HG02938 (cell line): ENCODE measurements at regions not wholly inside any gene's neighbourhood (a gene's known extent, or its start where the extent isn't known, plus 50 kb on each side); places are given as distances from the start of the nearest gene placed in this dataset.

ENCODE experiments used
- ATAC-seq: cut with Tn5 transposase; IDR thresholded peaks from one replicate; pipeline ENCODE4 v1.9.1; 2021; ENCODE audit warnings: mild to moderate bottlenecking, moderate library complexity; ENCODE audit not compliant: unreplicated experiment

DNA sequence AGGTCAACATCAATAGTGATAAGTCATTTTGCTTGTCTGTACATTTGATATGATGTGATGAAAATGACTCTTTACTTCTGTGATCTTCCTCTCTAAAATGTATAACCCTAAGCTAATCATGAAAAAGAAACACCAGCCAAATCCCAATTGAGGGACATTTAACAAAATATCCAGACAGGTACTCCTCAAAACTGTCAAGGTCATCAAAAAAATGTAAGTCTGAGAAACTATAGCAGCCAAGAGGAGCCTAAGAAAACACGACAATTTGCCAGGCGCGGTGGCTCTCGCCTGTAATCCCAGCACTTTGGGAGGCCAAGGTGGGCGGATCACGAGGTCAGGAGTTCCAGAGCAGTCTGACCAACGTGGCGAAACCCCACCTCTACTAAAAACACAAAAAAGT, 708.5 kb upstream of the ID4 start:
- no peak for ATAC-seq

DNA sequence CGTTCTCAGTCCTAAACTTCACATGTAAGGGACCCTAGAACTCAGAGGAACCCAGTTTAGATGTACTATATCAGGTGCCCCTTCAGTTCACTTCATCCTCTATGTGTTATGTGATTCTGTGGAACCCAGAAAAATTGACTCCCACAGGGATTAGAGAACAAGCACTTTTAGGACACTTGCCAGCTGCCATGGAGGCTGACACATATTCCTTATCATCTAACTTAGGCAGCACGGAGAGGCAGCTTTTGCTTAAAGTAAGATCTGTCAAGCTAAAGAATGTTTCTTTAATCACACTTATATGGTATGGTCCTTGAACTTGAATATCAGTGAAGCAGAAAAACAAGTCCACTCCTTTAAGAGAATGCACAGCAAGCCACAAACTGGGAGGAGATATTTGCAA, 701.5 kb upstream of the ID4 start:
- no peak for ATAC-seq

- ATAC-seq: no peak
These were observed 699.7 kb upstream of the ID4 start for GRCh38 chr6:19137505-19137904.

GRCh38 chr6:19142275-19142674, 694.9 kb upstream of the ID4 start:
- no peak for ATAC-seq

DNA sequence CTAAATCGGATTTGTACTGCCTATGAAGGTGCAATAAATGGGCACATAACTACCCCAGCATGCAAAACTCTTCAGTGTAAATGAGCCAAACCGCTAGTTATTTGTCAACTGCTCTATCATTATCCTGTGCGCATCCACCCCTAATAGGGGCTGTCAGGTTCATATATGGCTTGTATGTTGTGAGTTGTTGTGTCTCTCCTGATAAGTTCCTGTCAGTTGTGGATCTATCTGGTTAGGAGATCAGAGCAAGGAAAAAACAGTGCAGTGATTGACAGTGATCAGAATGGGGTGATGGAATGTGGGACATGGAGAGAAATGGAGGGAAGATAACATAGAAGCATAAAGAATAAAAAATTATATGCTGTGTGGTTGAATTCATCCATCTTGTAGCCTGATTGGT, 686.9 kb upstream of the ID4 start:
- no peak for ATAC-seq

DNA sequence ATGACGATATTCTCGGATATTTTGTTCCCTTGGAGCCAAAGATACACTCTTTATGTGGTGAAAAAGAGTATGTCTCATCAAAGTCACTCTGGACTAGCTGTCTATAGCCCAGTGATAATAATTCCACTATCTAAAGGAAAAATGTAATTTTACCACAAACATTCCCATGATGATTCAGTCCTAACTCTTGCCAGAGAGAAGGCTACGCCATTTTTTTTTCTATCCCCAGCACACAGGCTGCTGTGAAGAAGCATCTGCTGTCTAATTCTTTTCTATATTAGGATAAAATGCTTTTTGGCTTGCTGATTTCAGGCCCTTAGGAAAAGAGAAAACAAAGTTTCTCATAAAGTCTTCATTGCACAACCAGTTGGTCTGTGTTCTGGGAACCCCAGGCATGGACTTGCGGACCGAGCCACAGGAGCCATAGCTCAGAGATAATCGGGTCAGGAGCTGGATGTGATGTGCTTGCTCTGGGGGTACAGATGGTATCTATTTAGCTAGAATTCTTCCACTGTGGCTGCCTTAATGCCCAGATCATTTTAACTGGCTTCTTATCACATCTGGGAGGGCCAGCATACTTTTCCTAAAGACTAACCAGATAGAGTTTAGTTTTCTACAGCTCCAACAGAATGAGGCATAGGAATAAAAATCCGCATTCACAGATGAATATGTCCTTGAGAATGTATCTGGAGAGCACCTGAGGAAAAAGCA, 683.7 kb upstream of the ID4 start:
- no peak for ATAC-seq

DNA sequence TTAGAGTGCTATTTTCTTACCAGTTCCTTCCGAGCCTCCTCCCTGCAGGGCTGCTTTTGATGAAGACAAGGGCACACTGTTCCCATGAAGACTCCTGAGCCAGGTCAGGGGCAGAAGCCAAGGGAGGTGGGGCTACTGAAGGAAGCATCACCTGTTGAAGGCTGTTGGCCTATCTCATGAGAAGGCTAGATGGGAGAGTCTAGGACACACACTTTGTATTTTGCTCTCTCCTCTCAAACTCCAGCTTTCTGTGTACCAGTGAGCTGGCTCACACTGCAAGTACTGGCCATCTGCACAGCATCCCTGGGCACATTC, 683.2 kb upstream of the ID4 start:
- no peak for ATAC-seq

GRCh38 chr6:19156443-19156842, 680.7 kb upstream of the ID4 start:
- no peak for ATAC-seq

DNA sequence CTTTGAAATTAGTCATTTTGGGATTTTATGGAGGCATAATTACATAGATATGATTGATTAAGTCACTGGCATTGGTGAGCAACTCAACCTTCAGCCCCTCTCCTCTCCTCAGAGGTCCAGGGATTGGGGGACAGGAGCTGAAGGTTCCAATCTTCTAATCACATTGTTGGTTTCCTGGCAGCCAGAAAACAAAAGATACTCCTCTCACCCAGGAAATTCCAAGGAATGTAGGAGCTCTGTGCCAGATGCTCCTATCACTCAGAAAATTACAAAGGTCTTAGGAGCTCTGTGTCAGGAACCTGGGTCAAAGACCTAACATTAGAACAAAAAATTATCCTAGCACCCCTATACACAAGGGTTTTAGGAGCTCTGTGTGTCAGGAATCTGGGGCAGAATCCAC, 679.7 kb upstream of the ID4 start:
- ATAC-seq: no peak

- no peak for ATAC-seq
These were observed 678.6 kb upstream of the ID4 start for GRCh38 chr6:19158586-19158985.

GRCh38 chr6:19159089-19159488, 678.1 kb upstream of the ID4 start:
- ATAC-seq: no peak

- no peak for ATAC-seq
These were observed 677.6 kb upstream of the ID4 start for GRCh38 chr6:19159561-19159960.

DNA sequence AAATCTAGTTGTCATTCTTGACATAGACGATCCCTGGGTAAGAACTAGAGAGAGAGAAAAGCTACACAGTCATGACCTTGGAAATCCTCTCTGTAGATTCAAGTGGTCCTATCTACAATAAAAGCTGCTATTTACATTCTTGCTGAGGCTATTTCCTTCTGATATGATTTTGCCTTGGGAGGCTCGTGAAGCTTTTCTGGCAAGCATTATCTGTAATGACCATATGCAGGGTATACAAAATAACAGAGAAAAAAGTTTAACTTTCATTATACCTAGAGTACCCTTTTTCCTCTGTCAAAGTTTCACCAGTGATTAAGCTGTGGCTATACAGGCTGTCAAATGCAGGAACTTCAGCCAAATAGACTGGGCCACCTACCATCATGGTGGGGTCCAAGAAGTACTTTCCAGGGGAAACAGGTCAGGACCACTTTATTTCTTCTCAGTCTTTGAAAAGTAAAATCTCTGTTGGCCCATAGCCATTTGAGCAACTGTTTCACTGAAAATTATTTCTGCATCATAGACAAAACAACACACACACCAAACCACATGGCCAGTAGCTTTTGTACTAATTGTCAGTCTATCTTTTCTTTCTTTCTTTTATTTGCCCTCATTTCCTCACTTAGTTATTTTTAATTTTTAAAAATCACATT, 677.0 kb upstream of the ID4 start:
- no peak for ATAC-seq

DNA sequence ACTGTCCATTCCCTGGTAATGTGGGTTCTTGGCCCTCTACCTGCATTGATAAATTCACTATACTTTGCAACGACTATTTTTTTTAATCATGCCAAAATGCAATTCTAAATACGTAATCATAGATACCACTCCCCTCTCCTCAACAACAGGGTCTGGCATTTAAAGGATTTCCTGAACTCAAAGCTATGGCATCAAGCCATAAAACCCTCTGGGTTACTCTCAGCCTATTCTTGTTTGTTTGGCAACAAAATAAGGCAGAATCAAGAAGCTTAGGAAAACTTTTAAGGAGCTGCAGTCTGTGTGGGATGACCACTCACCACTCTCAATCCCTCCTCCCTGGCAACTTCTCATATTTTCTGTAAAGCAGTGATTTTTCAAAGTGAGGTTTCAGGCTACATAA, 669.9 kb upstream of the ID4 start:
- no peak for ATAC-seq

- ATAC-seq: no peak
These were observed 667.8 kb upstream of the ID4 start for GRCh38 chr6:19169366-19169765.

GRCh38 chr6:19175023-19175422, 662.1 kb upstream of the ID4 start:
- ATAC-seq: no peak

- ATAC-seq: no peak
These were observed 656.7 kb upstream of the ID4 start for GRCh38 chr6:19180348-19181072.

DNA sequence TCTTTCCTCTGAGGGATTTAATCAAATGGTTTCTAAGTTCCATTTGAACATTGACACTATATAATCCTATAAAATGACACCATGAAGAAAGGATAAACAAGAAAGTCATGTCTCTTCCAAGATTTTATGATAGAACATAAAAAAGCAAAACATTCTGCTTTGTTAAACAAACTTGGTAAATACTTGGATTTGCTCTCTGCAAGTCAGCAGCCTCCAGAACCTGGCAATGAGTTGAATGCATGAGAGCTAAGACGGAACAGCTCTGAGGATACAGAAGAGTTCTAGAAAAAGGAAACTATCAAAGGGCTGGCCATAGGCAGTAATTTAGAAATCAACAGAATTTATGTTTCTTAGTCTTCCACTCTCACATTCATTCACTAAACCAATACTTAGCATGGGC, 656.0 kb upstream of the ID4 start:
- no peak for ATAC-seq

DNA sequence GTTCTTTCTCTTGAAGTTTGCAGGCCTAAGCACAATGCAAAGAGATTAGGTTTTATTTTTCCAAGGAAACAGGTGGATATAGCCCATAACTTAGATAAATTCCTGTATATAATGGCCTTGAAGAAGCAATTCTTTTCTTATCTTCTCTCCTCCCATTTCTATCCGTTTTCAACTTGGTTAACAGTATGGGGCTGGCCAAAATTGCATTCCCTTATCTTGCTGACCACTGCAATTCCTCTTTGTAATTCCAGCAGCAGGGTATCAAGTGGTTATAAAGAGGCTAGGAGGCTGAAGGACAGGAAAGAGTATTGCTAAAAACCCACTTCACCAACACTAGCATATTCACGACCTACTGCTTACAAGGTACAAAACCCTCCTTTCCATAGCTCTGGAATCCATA, 643.5 kb upstream of the ID4 start:
- no peak for ATAC-seq

DNA sequence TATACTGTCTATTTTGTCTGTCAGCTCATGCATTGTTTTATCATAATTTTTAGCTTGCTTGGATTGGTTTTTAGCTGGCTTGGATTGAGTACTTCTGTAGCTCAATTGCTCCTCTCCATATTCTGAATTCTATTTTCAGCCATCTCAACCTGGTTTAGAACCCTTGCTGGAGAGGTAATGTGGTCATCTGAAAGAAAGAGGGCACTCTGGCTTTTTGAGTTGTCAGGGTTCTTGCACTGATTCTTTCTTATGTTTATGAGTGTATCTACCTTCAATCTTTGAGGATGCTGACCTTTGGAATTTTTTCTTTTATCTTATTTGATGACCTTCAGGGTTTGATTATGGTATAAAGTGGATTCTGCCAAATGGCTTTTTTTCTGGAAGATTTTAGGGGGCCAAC, 632.7 kb upstream of the ID4 start:
- no peak for ATAC-seq

DNA sequence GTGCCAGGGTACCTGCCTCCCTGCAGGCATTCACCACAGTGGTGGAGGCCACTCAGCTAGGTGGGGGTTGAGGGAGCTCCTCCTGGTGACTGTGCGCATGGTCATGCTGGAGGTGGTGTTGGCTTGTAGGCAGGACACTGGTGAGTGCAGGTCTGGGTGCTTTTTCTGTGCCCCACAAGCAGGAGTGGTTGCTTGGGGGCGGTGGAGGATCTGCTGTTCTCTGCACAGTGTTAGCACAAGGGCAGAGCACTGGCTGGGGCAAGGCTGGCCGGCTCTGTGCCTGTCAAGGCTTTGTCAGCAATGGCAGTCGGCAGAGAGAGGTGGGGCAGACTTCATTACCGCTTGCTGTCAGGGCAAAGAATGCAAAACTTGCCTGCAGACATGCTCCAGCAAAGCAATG, 632.1 kb upstream of the ID4 start:
- no peak for ATAC-seq

DNA sequence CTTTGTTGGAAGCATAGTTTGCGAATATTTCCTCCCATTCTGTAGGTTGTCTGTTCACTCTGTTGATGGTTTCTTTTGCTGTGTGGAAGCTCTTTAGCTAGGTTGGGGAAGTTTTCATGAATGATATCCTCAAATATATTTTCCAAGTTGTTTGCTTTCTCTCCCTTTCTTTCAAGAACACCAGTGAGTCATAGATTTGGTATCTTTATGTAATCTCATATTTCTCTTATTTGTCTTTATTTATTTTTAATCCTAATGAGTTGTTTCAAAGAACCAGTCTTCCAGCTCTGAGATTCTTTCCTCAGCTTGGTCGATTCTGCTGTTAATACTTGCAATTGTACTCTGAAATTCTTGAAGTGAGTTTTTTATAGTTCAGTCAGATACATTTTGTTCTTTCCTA, 628.0 kb upstream of the ID4 start:
- no peak for ATAC-seq
